SK-N-SH (cell line): ENCODE measurements at regions not wholly inside any gene's neighbourhood (a gene's known extent, or its start where the extent isn't known, plus 50 kb on each side); places are given as distances from the start of the nearest gene placed in this dataset.

Experiments
- EP300 ChIP-seq, 2 experiments: IDR thresholded peaks; 2 replicates each; pipeline versions ENCODE4 v1.4.0 to v1.6.1; 2012; ENCODE audit warnings: borderline replicate concordance in 1 of 2, low read depth in 1 of 2, low read length in 1 of 2
- EZH2phosphoT487 ChIP-seq: fragments of 200-600 bp; sonication (generic); IDR thresholded peaks from 2 replicates; pipeline ENCODE4 v1.6.1; 2017; ENCODE audit warnings: low read depth, mixed run types, mild to moderate bottlenecking, antibody characterized with exemption, moderate library complexity, borderline replicate concordance
- FOXJ3 ChIP-seq: sonication (generic); formaldehyde crosslinking; IDR thresholded peaks from 2 replicates; pipeline ENCODE4 v1.5.1; 2020; ENCODE audit warnings: mild to moderate bottlenecking, missing genetic modification reagents
- NRF1 ChIP-seq: IDR thresholded peaks from 2 replicates; pipeline ENCODE4 v1.6.1; 2012; ENCODE audit warnings: low read depth, mild to moderate bottlenecking, low read length
- POLR2AphosphoS5 ChIP-seq: IDR thresholded peaks from 2 replicates; pipeline ENCODE4 v1.6.1; 2012; ENCODE audit warnings: low read depth, low read length
- RAD21 ChIP-seq: IDR thresholded peaks from 2 replicates; pipeline ENCODE4 v1.6.1; 2012; ENCODE audit warnings: mild to moderate bottlenecking, low read length
- RCOR1 ChIP-seq: fragments of 150-350 bp; IDR thresholded peaks from 2 replicates; pipeline ENCODE4 v1.6.1; 2017; ENCODE audit warnings: antibody characterized with exemption, low read length
- TCF12 ChIP-seq: IDR thresholded peaks from 2 replicates; pipeline ENCODE4 v1.4.0; 2012
- TF ChIP-seq, protein P1 (sequence below): fragments of 200-600 bp; sonication (generic); IDR thresholded peaks from 2 replicates; pipeline ENCODE4 v1.6.1; 2017; ENCODE audit warnings: antibody characterized with exemption, mild to moderate bottlenecking, moderate library complexity
- TF ChIP-seq, protein P2 (sequence below): IDR thresholded peaks from 2 replicates; pipeline ENCODE4 v1.6.1; 2012; ENCODE audit warnings: mild to moderate bottlenecking, low read depth, low read length, moderate library complexity
- TF ChIP-seq, protein P3 (sequence below): IDR thresholded peaks from 2 replicates; pipeline ENCODE4; 2012

DNA sequence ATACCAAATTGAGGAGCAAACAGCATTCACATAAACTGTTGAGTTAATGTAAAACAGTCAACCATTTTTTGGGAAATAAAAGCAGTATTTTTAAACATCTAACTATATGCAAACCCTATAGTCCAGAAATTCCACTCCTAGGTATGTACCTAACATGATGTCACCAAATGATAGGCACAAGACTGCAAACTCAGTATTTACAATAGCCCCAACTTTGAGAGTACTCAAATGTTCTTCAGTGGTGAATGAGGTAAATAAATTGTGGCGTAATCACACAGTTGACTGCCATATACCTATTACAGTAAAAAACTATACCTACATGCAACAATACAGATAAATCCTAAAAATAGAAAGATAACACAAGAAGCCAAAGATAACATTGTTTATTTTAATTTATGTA, 1243.8 kb upstream of the ADGRL3 start:
- TF ChIP-seq, protein P1, sequence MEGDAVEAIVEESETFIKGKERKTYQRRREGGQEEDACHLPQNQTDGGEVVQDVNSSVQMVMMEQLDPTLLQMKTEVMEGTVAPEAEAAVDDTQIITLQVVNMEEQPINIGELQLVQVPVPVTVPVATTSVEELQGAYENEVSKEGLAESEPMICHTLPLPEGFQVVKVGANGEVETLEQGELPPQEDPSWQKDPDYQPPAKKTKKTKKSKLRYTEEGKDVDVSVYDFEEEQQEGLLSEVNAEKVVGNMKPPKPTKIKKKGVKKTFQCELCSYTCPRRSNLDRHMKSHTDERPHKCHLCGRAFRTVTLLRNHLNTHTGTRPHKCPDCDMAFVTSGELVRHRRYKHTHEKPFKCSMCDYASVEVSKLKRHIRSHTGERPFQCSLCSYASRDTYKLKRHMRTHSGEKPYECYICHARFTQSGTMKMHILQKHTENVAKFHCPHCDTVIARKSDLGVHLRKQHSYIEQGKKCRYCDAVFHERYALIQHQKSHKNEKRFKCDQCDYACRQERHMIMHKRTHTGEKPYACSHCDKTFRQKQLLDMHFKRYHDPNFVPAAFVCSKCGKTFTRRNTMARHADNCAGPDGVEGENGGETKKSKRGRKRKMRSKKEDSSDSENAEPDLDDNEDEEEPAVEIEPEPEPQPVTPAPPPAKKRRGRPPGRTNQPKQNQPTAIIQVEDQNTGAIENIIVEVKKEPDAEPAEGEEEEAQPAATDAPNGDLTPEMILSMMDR: no peak
- no peak for TF ChIP-seq TCF12
- TF ChIP-seq, protein P2, sequence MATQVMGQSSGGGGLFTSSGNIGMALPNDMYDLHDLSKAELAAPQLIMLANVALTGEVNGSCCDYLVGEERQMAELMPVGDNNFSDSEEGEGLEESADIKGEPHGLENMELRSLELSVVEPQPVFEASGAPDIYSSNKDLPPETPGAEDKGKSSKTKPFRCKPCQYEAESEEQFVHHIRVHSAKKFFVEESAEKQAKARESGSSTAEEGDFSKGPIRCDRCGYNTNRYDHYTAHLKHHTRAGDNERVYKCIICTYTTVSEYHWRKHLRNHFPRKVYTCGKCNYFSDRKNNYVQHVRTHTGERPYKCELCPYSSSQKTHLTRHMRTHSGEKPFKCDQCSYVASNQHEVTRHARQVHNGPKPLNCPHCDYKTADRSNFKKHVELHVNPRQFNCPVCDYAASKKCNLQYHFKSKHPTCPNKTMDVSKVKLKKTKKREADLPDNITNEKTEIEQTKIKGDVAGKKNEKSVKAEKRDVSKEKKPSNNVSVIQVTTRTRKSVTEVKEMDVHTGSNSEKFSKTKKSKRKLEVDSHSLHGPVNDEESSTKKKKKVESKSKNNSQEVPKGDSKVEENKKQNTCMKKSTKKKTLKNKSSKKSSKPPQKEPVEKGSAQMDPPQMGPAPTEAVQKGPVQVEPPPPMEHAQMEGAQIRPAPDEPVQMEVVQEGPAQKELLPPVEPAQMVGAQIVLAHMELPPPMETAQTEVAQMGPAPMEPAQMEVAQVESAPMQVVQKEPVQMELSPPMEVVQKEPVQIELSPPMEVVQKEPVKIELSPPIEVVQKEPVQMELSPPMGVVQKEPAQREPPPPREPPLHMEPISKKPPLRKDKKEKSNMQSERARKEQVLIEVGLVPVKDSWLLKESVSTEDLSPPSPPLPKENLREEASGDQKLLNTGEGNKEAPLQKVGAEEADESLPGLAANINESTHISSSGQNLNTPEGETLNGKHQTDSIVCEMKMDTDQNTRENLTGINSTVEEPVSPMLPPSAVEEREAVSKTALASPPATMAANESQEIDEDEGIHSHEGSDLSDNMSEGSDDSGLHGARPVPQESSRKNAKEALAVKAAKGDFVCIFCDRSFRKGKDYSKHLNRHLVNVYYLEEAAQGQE: no peak
- TF ChIP-seq EP300 (IDR thresholded peaks at IDR 0.05; ENCODE audit: borderline replicate concordance in 1 of 2, low read depth in 1 of 2, low read length in 1 of 2): no peak
- no peak for TF ChIP-seq RCOR1
- TF ChIP-seq POLR2AphosphoS5: no peak
- no peak for TF ChIP-seq EZH2phosphoT487
- TF ChIP-seq, protein P3, sequence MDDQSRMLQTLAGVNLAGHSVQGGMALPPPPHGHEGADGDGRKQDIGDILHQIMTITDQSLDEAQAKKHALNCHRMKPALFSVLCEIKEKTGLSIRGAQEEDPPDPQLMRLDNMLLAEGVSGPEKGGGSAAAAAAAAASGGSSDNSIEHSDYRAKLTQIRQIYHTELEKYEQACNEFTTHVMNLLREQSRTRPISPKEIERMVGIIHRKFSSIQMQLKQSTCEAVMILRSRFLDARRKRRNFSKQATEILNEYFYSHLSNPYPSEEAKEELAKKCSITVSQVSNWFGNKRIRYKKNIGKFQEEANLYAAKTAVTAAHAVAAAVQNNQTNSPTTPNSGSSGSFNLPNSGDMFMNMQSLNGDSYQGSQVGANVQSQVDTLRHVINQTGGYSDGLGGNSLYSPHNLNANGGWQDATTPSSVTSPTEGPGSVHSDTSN: no peak
- no peak for TF ChIP-seq RAD21
- no peak for TF ChIP-seq FOXJ3 (CRISPR knock-in tag)
- TF ChIP-seq NRF1: no peak
